ENCODE measurements at regions not wholly inside any gene's neighbourhood (a gene's known extent, or its start where the extent isn't known, plus 50 kb on each side); places are given as distances from the start of the nearest gene placed in this dataset.
"Not testable (repeated sequence)": the region's sequence is repeated elsewhere in the genome, so short reads cannot be mapped to it uniquely, and the experiment has no call there.

DNA sequence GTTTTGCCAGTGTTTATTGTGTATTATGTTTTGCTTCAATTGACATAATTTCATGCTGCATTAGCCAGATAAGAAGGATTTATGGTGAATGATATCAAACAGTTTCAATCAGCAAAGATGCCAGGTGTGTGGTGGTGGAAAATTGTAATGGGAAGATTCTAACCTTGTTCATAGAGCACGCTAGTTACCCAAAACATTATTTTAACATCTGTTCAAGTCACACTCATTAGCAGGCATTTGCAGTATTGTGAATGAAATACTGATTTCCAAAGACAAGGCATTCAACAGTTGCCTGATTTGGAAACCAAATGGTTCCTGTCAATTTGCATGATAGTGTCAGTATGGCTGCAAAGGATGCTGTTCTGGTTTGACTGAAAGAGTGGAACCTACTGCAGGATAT lies 129.7 kb downstream of the EPC1 start:
- H3K9ac ChIP-seq (ENCODE audit: low read length) = no peak overlapping the region
- peaks cover 21% of the 10 kb centered on the region for H3K9me3 ChIP-seq (ENCODE audit: control insufficient read depth, insufficient read depth, low read depth, low read length)
- H3K27me3 ChIP-seq (ENCODE audit: control insufficient read depth, insufficient read depth, low read length) = no peaks in the 10 kb centered on the region
- H3K4me3 ChIP-seq (ENCODE audit: low read depth, low read length) = no peak overlapping the region
- no peaks in the 10 kb centered on the region for H3K4me1 ChIP-seq (ENCODE audit: control insufficient read depth, insufficient read depth, low read length)
- H3K27ac ChIP-seq (ENCODE audit: low read depth, low read length) = no peak overlapping the region
- no peaks in the 10 kb centered on the region for H3K36me3 ChIP-seq (ENCODE audit: control insufficient read depth, insufficient read depth, low read length)

- H3K36me3 ChIP-seq (ENCODE audit: control insufficient read depth, insufficient read depth, low read length); H3K27ac ChIP-seq (ENCODE audit: low read depth, low read length); H3K9me3 ChIP-seq (ENCODE audit: control insufficient read depth, insufficient read depth, low read depth, low read length); H3K4me1 ChIP-seq (ENCODE audit: control insufficient read depth, insufficient read depth, low read length); H3K27me3 ChIP-seq (ENCODE audit: control insufficient read depth, insufficient read depth, low read length); H3K9ac ChIP-seq (ENCODE audit: low read length); H3K4me3 ChIP-seq (ENCODE audit: low read depth, low read length): not testable (repeated sequence)
Observed at GRCh38 chr10:32213838-32214237, 133.1 kb downstream of the EPC1 start.

DNA sequence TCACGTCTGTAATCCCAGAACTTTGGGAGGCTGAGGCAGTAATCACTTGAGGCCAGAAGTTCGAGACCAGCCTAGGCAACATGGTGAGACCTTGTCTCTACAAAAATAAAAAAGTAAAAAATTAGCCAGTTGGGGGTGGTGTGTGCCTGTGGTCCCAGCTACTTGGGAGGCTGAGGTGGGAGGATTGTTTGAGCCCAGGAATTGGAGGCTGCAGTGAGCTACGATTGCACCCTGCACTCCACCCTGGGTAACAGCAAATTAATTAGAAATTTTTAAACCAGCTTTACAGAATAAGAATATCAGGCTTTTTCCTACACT lies 136.0 kb downstream of the EPC1 start:
- Histone ChIP-seq H3K4me1 (ENCODE audit: control insufficient read depth, insufficient read depth, low read length) (no peaks in the 10 kb centered on the region), H3K4me3 (ENCODE audit: low read depth, low read length) (no peak overlapping the region), H3K27me3 (ENCODE audit: control insufficient read depth, insufficient read depth, low read length) (no peaks in the 10 kb centered on the region), H3K9ac (ENCODE audit: low read length) (no peak overlapping the region), H3K9me3 (ENCODE audit: control insufficient read depth, insufficient read depth, low read depth, low read length) (no peaks in the 10 kb centered on the region), H3K27ac (ENCODE audit: low read depth, low read length) (no peak overlapping the region), H3K36me3 (ENCODE audit: control insufficient read depth, insufficient read depth, low read length) (no peaks in the 10 kb centered on the region)

GRCh38 chr10:32210306-32211045 lies 136.5 kb downstream of the EPC1 start:
- Histone ChIP-seq H3K4me1 (ENCODE audit: control insufficient read depth, insufficient read depth, low read length) (no peaks in the 10 kb centered on the region), H3K9ac (ENCODE audit: low read length) (no peak overlapping the region), H3K36me3 (ENCODE audit: control insufficient read depth, insufficient read depth, low read length) (no peaks in the 10 kb centered on the region), H3K9me3 (ENCODE audit: control insufficient read depth, insufficient read depth, low read depth, low read length) (no peaks in the 10 kb centered on the region), H3K4me3 (ENCODE audit: low read depth, low read length) (no peak overlapping the region), H3K27ac (ENCODE audit: low read depth, low read length) (no peak overlapping the region), H3K27me3 (ENCODE audit: control insufficient read depth, insufficient read depth, low read length) (no peaks in the 10 kb centered on the region)

DNA sequence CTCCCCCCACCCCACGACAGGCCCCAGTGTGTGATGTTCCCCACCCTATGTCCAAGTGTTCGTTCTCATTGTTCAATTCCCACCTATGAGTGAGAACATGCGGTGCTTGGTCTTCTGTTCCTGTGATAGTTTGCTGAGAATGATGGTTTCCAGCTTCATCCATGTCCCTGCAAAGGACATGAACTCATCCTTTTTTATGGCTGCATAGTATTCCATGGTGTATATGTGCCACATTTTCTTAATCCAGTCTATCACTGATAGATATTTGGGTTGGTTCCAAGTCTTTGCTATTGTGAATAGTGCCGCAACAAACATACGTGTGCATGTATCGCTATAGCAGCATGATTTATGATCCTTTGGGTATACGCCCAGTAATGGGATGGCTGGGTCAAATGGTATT lies 139.0 kb downstream of the EPC1 start:
- not testable (repeated sequence) for H3K4me3 ChIP-seq (ENCODE audit: low read depth, low read length); H3K9ac ChIP-seq (ENCODE audit: low read length); H3K27ac ChIP-seq (ENCODE audit: low read depth, low read length); H3K27me3 ChIP-seq (ENCODE audit: control insufficient read depth, insufficient read depth, low read length); H3K36me3 ChIP-seq (ENCODE audit: control insufficient read depth, insufficient read depth, low read length); H3K9me3 ChIP-seq (ENCODE audit: control insufficient read depth, insufficient read depth, low read depth, low read length); H3K4me1 ChIP-seq (ENCODE audit: control insufficient read depth, insufficient read depth, low read length)

DNA sequence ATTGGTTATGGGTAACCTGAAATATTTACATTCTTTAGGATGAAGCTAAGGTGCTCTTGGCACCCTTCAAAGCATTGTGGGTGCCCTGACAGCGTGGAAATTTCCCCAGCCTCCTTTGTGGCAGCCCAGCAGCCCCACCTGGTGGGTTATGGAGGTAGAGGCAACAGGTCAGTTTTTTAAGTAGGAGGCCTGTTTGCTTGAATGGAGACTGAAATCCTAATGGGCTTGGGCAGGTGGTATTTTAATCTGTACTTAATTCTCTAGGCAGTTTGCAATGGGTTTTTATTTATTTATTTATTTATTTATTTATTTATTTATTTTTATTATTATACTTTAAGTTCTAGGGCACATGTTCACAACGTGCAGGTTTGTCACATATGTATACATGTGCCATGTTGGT lies 139.4 kb downstream of the EPC1 start:
- Histone ChIP-seq H3K27ac (ENCODE audit: low read depth, low read length) (no peak overlapping the region), H3K4me3 (ENCODE audit: low read depth, low read length) (no peak overlapping the region)

DNA sequence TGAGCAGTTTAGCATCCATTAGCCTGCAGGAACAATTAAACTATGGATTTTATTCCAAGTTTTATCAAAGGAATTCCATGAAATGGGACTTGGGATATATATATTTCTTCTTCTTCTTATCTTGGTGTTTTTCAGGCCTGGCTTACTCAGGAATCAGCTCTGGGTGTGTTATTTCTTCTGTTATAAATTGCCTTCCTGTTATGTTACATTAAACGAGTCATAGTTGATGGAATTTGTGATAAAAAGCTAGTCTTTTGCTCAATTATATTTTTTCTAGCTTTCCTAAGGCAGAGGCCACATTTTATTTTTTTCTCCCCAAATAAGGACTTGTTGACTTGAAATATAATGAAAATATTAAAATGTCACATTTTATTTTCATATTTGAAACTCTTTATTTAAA lies 141.3 kb downstream of the EPC1 start:
- H3K36me3 ChIP-seq (ENCODE audit: control insufficient read depth, insufficient read depth, low read length) = no peaks in the 10 kb centered on the region
- H3K4me3 ChIP-seq (ENCODE audit: low read depth, low read length) = no peak overlapping the region
- no peak overlapping the region for H3K9ac ChIP-seq (ENCODE audit: low read length)
- 0 out of 2 replicates have a peak, but pooled peaks cover 4% of the 10 kb centered on the region for H3K9me3 ChIP-seq (ENCODE audit: control insufficient read depth, insufficient read depth, low read depth, low read length)
- no peak overlapping the region for H3K27ac ChIP-seq (ENCODE audit: low read depth, low read length)
- no peaks in the 10 kb centered on the region for H3K27me3 ChIP-seq (ENCODE audit: control insufficient read depth, insufficient read depth, low read length)
- H3K4me1 ChIP-seq (ENCODE audit: control insufficient read depth, insufficient read depth, low read length) = no peaks in the 10 kb centered on the region

More for the DNA sequence above, 139.4 kb downstream of the EPC1 start:
- Histone ChIP-seq H3K9me3 (ENCODE audit: control insufficient read depth, insufficient read depth, low read depth, low read length) (0 out of 2 replicates have a peak, but pooled peaks cover 4% of the 10 kb centered on the region), H3K36me3 (ENCODE audit: control insufficient read depth, insufficient read depth, low read length) (no peaks in the 10 kb centered on the region), H3K27me3 (ENCODE audit: control insufficient read depth, insufficient read depth, low read length) (no peaks in the 10 kb centered on the region), H3K9ac (ENCODE audit: low read length) (no peak overlapping the region), H3K4me1 (ENCODE audit: control insufficient read depth, insufficient read depth, low read length) (no peaks in the 10 kb centered on the region)

DNA sequence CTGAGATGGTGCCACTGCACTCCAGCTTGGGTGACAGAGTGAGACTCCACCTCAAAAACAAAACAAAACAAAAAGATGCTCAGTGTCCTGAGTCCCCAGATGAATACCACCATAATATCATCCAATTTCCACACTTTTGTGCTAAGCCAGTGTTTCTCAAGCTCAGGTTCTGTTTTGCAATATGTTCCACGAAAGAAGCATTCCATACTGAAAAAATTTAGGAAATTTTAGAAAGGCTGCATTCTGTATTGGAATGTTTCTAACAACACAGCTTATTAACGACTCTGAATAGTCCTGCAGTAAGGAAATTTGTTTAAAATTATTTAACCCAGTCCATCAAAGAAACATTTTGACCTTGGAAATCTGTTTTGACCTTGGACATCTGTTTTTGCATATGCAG lies 142.4 kb downstream of the EPC1 start:
- Histone ChIP-seq H3K4me1 (ENCODE audit: control insufficient read depth, insufficient read depth, low read length) (no peaks in the 10 kb centered on the region), H3K27ac (ENCODE audit: low read depth, low read length) (no peak overlapping the region), H3K27me3 (ENCODE audit: control insufficient read depth, insufficient read depth, low read length) (no peaks in the 10 kb centered on the region), H3K4me3 (ENCODE audit: low read depth, low read length) (no peak overlapping the region), H3K9me3 (ENCODE audit: control insufficient read depth, insufficient read depth, low read depth, low read length) (0 out of 2 replicates have a peak, but pooled peaks cover 4% of the 10 kb centered on the region), H3K9ac (ENCODE audit: low read length) (no peak overlapping the region), H3K36me3 (ENCODE audit: control insufficient read depth, insufficient read depth, low read length) (no peaks in the 10 kb centered on the region)

DNA sequence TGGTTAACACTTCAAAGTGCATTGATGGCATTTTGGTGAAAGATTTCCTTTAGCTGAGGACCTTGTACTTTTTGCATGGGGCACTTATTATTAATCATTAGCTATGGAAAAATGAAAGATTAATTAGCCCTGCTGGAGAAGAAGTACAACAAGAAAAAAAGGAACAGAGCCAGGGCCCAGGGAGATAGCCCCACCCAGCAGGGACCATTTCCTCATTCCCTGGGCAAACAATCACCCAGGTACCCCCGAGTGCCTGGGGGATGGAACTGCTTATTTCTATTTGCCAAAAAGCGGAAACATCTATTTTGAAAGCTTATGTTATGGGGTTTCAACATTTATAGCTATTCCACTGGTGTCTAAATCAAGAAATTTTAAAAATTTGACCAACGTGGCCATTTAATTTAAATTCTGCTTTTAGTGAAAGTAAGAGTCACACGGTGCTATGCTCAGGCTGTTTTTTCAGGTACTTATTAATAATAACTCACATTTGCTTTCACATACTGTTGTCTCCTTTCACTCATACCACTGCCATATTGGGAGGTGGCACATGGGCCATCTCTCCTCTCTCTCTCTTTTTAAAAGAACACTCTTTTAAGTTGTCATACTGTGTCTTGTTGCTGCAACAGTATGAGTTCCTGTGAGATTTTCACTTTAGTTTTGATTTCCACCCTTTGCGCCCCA lies 143.6 kb upstream of the KIF5B start:
- no peak overlapping the region for H3K27ac ChIP-seq (ENCODE audit: low read depth, low read length)
- 0 out of 2 replicates have a peak, but pooled peaks cover 4% of the 10 kb centered on the region for H3K9me3 ChIP-seq (ENCODE audit: control insufficient read depth, insufficient read depth, low read depth, low read length)
- H3K9ac ChIP-seq (ENCODE audit: low read length) = no peak overlapping the region
- no peaks in the 10 kb centered on the region for H3K4me1 ChIP-seq (ENCODE audit: control insufficient read depth, insufficient read depth, low read length)
- H3K27me3 ChIP-seq (ENCODE audit: control insufficient read depth, insufficient read depth, low read length) = no peaks in the 10 kb centered on the region
- H3K36me3 ChIP-seq (ENCODE audit: control insufficient read depth, insufficient read depth, low read length) = no peaks in the 10 kb centered on the region
- H3K4me3 ChIP-seq (ENCODE audit: low read depth, low read length) = no peak overlapping the region

- Histone ChIP-seq H3K27ac (ENCODE audit: low read depth, low read length) (no peak overlapping the region; the same call in 1 of the 2 replicates), H3K9ac (ENCODE audit: low read length) (peak overlapping the region; percentile 37)
Observed at GRCh38 chr10:32197423-32197822, 141.2 kb upstream of the KIF5B start.

GRCh38 chr10:32190890-32191491 lies 134.8 kb upstream of the KIF5B start:
- Histone ChIP-seq H3K27ac (ENCODE audit: low read depth, low read length) (no peak overlapping the region), H3K9ac (ENCODE audit: low read length) (no peak overlapping the region)

More at GRCh38 chr10:32197423-32197822, 141.2 kb upstream of the KIF5B start:
- no peaks in the 10 kb centered on the region for H3K4me1 ChIP-seq (ENCODE audit: control insufficient read depth, insufficient read depth, low read length)
- no peak overlapping the region for H3K4me3 ChIP-seq (ENCODE audit: low read depth, low read length)
- no peaks in the 10 kb centered on the region for H3K9me3 ChIP-seq (ENCODE audit: control insufficient read depth, insufficient read depth, low read depth, low read length)
- H3K27me3 ChIP-seq (ENCODE audit: control insufficient read depth, insufficient read depth, low read length) = no peaks in the 10 kb centered on the region
- H3K36me3 ChIP-seq (ENCODE audit: control insufficient read depth, insufficient read depth, low read length) = no peaks in the 10 kb centered on the region

More at GRCh38 chr10:32190890-32191491, 134.8 kb upstream of the KIF5B start:
- H3K36me3 ChIP-seq (ENCODE audit: control insufficient read depth, insufficient read depth, low read length) = no peaks in the 10 kb centered on the region
- H3K4me3 ChIP-seq (ENCODE audit: low read depth, low read length) = no peak overlapping the region
- H3K27me3 ChIP-seq (ENCODE audit: control insufficient read depth, insufficient read depth, low read length) = no peaks in the 10 kb centered on the region
- no peaks in the 10 kb centered on the region for H3K9me3 ChIP-seq (ENCODE audit: control insufficient read depth, insufficient read depth, low read depth, low read length)
- H3K4me1 ChIP-seq (ENCODE audit: control insufficient read depth, insufficient read depth, low read length) = no peaks in the 10 kb centered on the region

All from HUES6 (cell line).